ENCODE measurements at regions not wholly inside any gene's neighbourhood (a gene's known extent, or its start where the extent isn't known, plus 50 kb on each side); places are given as distances from the start of the nearest gene placed in this dataset.

Small RNA genes in the stretch of these regions (small RNA-seq; reads per million reads assigned to genes)
- gene RF00019 (ENCODE audit: insufficient read length in 3 of 3, low read depth in 3 of 3, low replicate concordance in 1 of 3) (0 reads per million in 3 experiments), gene RN7SL183P (ENCODE audit: insufficient read length in 3 of 3, low read depth in 3 of 3, low replicate concordance in 1 of 3) (0 to 1.0 (median 0) reads per million in 3 experiments)
